ENCODE measurements at regions not wholly inside any gene's neighbourhood (a gene's known extent, or its start where the extent isn't known, plus 50 kb on each side); places are given as distances from the start of the nearest gene placed in this dataset.

- Mint-ChIP-seq H3K4me1 (peaks cover 42% of the 10 kb centered on the region), H3K27me3 (no peaks in the 10 kb centered on the region), H3K27ac (peak overlapping the region; percentile 99), H3K4me3 (no peak overlapping the region), H3K36me3 (no peaks in the 10 kb centered on the region), H3K9me3 (peaks cover 5% of the 10 kb centered on the region)
These were observed 53.9 kb upstream of the TP63 start for GRCh38 chr3:189577050-189577951.

GRCh38 chr3:189580190-189580589 lies 51.0 kb upstream of the TP63 start:
- H3K36me3 Mint-ChIP-seq = no peaks in the 10 kb centered on the region
- H3K4me1 Mint-ChIP-seq = peaks cover 25% of the 10 kb centered on the region
- H3K4me3 Mint-ChIP-seq = no peak overlapping the region
- peaks cover 5% of the 10 kb centered on the region for H3K9me3 Mint-ChIP-seq
- no peak overlapping the region for H3K27ac Mint-ChIP-seq
- no peaks in the 10 kb centered on the region for H3K27me3 Mint-ChIP-seq

Data from activated naive CD4-positive, alpha-beta T cell treated with anti-CD3 and anti-CD28 coated beads, Interleukin-2, amount 50 U/mL, for 24 hours (primary cell).